Ammon's horn (tissue), 1 donor: ENCODE measurements at regions not wholly inside any gene's neighbourhood (a gene's known extent, or its start where the extent isn't known, plus 50 kb on each side); places are given as distances from the start of the nearest gene placed in this dataset.
"Not testable (repeated sequence)": the region's sequence is repeated elsewhere in the genome, so short reads cannot be mapped to it uniquely, and the experiment has no call there.

Experiments used
- DNase-seq: peaks from one replicate; pipeline ENCODE4 v3.0.0-alpha.2; 2016; ENCODE audit warnings: low spot score

- DNase-seq = peak; percentile 77
Measured at GRCh38 chr15:38002883-38003477, 68.5 kb downstream of the TMCO5A start.

GRCh38 chr15:38004218-38004861, 69.9 kb downstream of the TMCO5A start:
- no peak for DNase-seq

GRCh38 chr15:38005953-38006808, 71.7 kb downstream of the TMCO5A start:
- DNase-seq = peak; percentile 42

- DNase-seq = no peak
Measured at GRCh38 chr15:38010395-38010794, 76.0 kb downstream of the TMCO5A start.

- DNase-seq = peak; percentile 38
Measured at GRCh38 chr15:38012894-38013293, 78.5 kb downstream of the TMCO5A start.

- DNase-seq = no peak
Measured at GRCh38 chr15:38017721-38018120, 83.3 kb downstream of the TMCO5A start.

- DNase-seq = no peak
Measured at GRCh38 chr15:38019066-38019465, 84.6 kb downstream of the TMCO5A start.

- no peak for DNase-seq
Measured at GRCh38 chr15:38021259-38021658, 86.8 kb downstream of the TMCO5A start.

GRCh38 chr15:38024293-38025091, 90.1 kb downstream of the TMCO5A start:
- no peak for DNase-seq

GRCh38 chr15:38025656-38026055, 91.2 kb downstream of the TMCO5A start:
- not testable (repeated sequence) for DNase-seq

- no peak for DNase-seq
Measured at GRCh38 chr15:38028869-38029268, 94.4 kb downstream of the TMCO5A start.

- no peak for DNase-seq
Measured at GRCh38 chr15:38029736-38030135, 95.3 kb downstream of the TMCO5A start.

GRCh38 chr15:38030609-38031008, 96.2 kb downstream of the TMCO5A start:
- no peak for DNase-seq

- no peak for DNase-seq
Measured at GRCh38 chr15:38035701-38036100, 101.3 kb downstream of the TMCO5A start.

GRCh38 chr15:38036790-38037338, 102.4 kb downstream of the TMCO5A start:
- DNase-seq = no peak

GRCh38 chr15:38038659-38039442, 104.4 kb downstream of the TMCO5A start:
- no peak for DNase-seq

- DNase-seq = no peak
Measured at GRCh38 chr15:38040615-38041014, 106.2 kb downstream of the TMCO5A start.

- no peak for DNase-seq
Measured at GRCh38 chr15:38041576-38041975, 107.1 kb downstream of the TMCO5A start.

GRCh38 chr15:38042211-38042610, 107.8 kb downstream of the TMCO5A start:
- DNase-seq = no peak

- peak; percentile 60 for DNase-seq
Measured at GRCh38 chr15:38042707-38043445, 108.4 kb downstream of the TMCO5A start.
